Hepatocyte (in vitro differentiated cells): ENCODE measurements at regions not wholly inside any gene's neighbourhood (a gene's known extent, or its start where the extent isn't known, plus 50 kb on each side); places are given as distances from the start of the nearest gene placed in this dataset.

Experiments used
- CTCF ChIP-seq: fragments of 200-600 bp; sonication (generic); IDR thresholded peaks from 2 replicates; pipeline ENCODE4 v1.5.1; 2016; ENCODE audit warnings: antibody characterized with exemption, mild to moderate bottlenecking; ENCODE audit not compliant: poor library complexity
- EZH2phosphoT487 ChIP-seq: fragments of 200-600 bp; sonication (generic); IDR thresholded peaks from one replicate; pipeline ENCODE4 v1.6.1; 2018; ENCODE audit warnings: antibody characterized with exemption, mild to moderate bottlenecking, low read depth, moderate library complexity; ENCODE audit not compliant: unreplicated experiment, severe bottlenecking

GRCh38 chr5:74543162-74543995 lies 97.1 kb downstream of the ENC1 start:
- no peak for TF ChIP-seq CTCF
- TF ChIP-seq EZH2phosphoT487: no peak
